ELR (cell line): ENCODE measurements at regions not wholly inside any gene's neighbourhood (a gene's known extent, or its start where the extent isn't known, plus 50 kb on each side); places are given as distances from the start of the nearest gene placed in this dataset.

Source experiments
- DNase-seq: peaks from one replicate; pipeline ENCODE4 v3.0.0-alpha.2; 2015; ENCODE audit warnings: low read depth

DNA sequence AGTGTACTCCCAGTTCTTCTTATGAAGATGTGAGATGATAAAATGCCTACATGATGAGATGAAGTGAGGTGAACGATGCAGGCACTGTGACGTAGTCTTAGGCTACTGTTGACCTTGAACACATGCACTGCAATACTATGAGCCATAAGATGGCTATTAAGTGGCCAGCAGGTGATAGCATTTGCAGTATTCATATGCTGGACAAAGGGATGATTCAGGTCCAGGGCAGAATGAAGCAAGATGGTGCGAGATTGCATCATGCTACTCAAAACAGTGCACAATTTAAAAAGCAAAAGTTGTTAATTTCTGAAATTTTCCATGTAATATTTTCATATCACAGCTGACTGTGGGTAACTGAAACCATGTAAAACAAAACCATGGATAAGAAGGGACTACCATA lies 781.4 kb downstream of the PCDH18 start:
- DNase-seq, result peak; percentile 52

DNA sequence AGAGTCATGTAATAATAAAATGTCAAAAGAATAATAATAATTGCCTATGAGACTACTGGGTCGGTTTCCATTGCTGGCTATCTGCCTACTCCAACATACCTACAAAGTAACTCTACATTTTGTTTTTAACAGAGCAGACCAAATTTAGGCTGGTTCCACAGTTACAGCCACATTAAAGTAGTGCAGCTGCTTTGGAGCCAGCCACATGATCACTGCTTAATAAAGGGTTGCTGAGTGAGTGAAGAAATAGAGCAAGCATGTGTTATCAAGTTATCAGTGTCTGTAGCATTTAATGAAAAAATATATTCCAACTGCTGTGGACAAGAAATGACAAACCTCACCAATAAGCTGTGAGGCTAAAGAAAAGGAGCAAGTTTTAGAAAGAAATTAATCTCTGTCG lies 782.3 kb downstream of the PCDH18 start:
- no peak for DNase-seq

GRCh38 chr4:136748773-136749172 lies 783.5 kb downstream of the PCDH18 start:
- DNase-seq, result no peak

DNA sequence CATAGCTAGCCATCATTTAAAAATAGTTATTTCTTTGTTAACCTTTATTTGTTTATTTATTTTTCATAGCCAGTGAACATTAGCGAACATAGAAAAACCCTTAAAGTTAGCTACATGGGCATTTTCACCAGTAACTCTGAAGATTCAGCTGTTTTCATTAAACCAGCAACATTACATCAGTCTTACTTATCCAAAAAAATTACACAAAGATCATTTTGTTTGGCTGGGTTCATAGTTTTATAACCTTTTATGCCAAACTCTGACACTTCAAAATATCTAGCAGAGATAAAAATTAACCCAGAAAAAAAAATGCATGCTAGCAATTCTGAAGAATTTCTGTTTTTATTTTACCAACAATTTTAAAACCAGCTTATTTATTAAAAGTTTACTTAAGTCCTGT lies 784.1 kb downstream of the PCDH18 start:
- no peak for DNase-seq

DNA sequence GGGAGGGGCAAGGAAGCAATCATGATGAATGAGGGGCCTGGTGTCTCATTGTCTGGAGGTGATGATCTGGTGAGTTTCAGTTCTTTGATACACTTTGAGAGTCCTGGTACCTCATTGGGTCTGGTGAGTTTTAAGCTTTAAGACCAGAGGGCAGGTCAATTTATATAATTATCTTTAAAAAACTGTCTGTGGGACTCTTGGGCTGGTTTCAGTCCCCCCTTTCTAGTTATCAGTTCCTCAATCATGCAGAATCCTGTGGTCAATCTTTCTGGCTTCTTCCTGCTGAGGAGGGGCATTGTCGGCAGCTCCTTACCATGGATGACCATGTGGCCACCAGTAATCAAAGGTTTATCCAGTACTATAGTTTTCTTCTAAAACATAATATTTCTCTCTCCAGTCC lies 789.1 kb downstream of the PCDH18 start:
- DNase-seq, result no peak

DNA sequence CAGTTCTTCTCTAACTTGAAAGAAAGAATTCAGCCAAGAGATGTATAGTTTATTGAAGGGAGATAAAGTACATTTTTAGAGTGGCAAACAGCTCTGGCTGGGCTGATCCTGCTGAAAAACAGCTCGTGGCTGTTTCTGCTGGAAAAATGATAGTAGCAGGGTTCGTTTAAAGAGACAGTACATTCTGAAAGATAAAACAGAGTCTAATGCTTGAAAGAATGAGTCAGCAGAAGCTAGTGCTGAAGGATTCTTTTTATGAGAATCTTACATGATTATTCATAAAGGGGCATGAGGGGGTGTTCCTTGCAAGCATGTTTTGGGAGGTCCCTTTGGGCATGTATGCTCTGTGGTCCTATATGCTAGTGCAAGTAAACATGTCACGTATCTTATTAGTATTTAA lies 790.0 kb downstream of the PCDH18 start:
- DNase-seq, result peak; percentile 73

GRCh38 chr4:136741468-136741867 lies 790.8 kb downstream of the PCDH18 start:
- DNase-seq, result peak; percentile 80

- DNase-seq, result no peak
Measured at GRCh38 chr4:136740326-136740725, 792.0 kb downstream of the PCDH18 start.

GRCh38 chr4:136737066-136737465 lies 795.2 kb downstream of the PCDH18 start:
- DNase-seq, result no peak

DNA sequence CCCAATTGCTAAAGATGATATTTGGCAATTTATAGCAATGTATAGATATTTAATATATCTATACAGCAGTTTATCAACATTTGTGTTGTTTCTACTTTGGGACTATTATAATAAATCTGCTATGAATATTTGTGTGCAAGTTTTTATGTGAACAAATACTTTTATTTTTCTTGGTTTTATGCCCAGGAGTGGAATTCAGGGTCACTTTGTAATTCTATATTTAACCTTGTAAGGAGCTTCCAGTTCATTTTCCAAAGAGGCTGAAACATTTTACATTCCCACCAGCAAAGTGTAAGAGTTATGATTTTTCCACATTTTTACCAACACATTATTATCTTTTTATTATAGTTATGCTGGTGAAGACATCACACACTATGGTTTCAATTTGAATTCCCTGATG lies 801.3 kb downstream of the PCDH18 start:
- DNase-seq, result no peak

- peak; percentile 35 for DNase-seq
Measured at GRCh38 chr4:136725286-136726081, 806.8 kb downstream of the PCDH18 start.

- peak; percentile 66 for DNase-seq
Measured at GRCh38 chr4:136713140-136713539, 819.2 kb downstream of the PCDH18 start.

DNA sequence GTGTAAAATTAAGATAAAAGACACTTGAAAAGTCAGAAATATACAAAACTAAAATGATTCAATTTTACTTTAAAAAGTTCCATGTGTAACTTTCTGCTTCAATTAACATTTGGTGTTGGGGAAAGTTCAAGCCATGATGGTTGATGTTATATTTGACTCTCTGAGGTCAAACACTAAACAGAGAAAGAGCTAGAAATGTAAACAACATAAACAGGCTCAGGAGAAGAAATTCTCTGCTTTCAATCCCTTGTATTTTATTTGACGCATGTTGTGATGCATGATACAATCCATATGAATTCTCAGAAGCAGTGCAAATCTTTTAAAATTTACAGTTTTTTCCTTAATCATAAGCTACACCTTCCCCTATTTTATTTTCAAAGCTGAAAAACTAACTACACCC lies 822.4 kb downstream of the PCDH18 start:
- DNase-seq, result no peak

GRCh38 chr4:136706942-136707341 lies 825.4 kb downstream of the PCDH18 start:
- no peak for DNase-seq

DNA sequence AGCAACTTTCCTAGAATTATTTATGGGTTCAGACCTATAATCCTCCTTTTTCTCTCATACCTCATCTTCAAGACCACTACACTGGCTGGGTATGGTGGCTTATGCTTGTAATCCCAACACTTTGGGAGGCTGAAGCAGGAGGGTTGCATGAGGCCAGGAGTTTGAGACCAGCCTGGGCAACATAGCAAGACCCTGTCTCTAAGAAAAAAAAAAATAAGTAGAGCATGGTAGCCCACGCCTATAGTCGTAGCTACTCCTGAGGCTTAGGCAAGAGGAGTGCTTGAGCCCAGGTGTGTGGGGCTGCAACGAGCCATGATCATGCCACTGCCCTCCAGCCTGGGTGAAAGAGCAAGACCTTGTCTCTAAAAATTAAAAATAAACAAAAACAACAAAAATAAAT lies 832.4 kb downstream of the PCDH18 start:
- no peak for DNase-seq

GRCh38 chr4:136691607-136692006 lies 840.7 kb downstream of the PCDH18 start:
- no peak for DNase-seq

DNA sequence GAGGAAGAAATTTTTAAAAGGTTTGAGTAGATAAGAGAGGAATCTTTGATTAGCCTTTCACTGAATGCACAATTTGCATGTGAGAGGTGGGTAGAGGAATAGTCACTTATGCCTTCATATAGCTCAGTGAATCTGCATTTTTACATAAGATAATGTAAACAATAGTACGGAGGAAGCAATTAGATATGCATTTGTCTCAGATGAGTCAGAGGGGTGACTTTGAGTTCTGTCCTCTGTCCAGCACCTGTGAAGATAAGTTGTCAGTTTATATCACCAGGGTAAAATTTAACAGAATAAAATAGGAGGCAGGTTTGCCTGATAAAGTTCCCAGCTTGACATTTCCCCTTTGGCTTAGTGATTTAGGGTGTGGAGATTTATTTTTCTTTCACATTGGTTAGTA lies 841.9 kb downstream of the PCDH18 start:
- DNase-seq, result peak; percentile 76

DNA sequence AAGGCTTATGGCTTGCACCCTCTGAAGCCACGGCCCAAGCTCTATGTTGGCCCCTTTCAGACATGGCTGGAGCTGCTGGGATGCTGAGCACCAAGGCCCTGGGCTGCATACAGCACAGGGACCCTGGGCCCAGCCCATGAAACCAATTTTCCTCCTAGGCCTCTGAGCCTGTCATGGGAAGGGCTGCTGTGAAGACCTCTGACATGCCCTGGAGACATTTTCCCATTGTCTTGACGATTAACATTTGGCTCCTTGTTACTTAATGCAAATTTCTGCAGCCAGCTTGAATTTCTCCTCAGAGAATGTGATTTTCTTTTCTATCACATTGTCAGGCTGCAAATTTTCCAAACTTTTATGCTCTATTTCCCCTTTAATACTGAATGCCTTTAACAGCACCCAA lies 844.7 kb downstream of the PCDH18 start:
- DNase-seq, result no peak

- DNase-seq, result no peak
Measured at GRCh38 chr4:136687118-136687517, 845.2 kb downstream of the PCDH18 start.

DNA sequence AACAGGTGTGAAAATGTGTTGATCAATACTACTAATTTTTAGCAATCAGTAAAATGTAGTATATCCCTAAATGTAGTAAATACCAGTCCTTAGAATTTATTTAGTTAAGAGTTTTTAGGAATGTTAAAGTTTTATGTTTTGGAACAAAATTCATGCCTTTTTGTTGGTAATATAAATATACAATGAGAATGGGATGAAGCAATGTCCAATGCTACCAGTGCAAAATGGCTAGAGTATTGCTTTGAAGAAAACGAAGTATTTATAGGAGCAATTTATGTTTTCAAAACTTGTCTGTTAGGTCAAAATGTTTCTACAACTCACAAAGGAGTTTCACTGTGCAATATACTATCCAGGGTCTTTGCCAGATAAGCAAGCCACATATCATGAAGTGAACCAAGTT lies 851.5 kb downstream of the PCDH18 start:
- no peak for DNase-seq

DNA sequence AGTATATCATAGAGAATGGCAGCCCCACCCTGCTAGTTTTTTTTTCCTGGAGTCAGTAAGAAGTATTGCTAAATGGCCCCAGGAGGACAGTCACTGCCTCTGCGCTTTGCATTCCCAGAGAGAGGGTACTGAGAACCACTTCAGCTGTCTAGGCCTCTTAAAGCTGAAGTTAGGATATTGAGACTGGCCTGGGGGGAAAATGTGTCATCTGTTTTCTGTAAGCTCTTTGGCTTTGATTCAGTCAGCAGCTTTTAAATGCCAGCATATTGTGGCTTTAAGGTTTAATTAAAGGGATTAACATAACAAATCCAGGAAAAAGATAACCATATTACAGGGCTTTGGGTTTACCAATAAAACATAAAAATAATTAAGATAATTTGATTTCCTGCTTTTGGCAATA lies 852.0 kb downstream of the PCDH18 start:
- peak; percentile 60 for DNase-seq

GRCh38 chr4:136670265-136670664 lies 862.0 kb downstream of the PCDH18 start:
- no peak for DNase-seq

DNA sequence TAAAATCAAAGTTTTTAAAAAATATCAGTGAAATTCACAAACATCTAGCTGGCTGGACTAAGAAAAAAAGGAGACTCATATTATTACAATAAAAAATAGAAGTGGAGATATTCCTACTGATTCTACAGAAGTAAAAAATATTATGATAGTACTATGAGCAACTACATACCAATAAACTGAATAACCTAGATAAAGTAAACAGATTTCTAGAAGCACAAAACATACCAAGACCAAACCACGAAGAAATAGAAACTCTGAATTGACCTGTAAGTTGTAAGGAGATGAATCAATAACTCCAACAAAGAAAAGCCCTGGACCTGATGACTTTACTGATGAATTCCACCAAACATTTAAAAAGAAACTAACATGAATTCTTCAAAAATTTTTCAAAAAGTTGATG lies 867.3 kb downstream of the PCDH18 start:
- peak; percentile 82 for DNase-seq

DNA sequence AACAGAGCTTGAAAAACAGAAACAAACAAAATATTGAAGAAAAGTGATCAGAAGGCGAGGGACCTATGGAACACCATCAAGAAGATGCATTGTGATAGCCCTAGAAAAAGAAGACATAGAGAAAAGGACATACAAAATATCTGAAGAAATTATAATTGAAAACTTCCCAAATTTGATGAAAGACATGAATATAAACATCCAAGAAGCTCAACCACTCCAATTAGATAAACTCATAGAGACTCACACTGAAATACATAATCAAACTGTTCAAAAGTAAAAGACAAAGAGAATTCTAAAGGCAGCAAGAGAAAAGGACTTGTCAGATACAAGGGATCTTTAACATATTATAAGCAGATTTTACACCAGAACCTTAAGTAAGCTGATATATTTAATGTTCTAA lies 869.8 kb downstream of the PCDH18 start:
- no peak for DNase-seq
